ENCODE measurements at regions not wholly inside any gene's neighbourhood (a gene's known extent, or its start where the extent isn't known, plus 50 kb on each side); places are given as distances from the start of the nearest gene placed in this dataset.

DNA sequence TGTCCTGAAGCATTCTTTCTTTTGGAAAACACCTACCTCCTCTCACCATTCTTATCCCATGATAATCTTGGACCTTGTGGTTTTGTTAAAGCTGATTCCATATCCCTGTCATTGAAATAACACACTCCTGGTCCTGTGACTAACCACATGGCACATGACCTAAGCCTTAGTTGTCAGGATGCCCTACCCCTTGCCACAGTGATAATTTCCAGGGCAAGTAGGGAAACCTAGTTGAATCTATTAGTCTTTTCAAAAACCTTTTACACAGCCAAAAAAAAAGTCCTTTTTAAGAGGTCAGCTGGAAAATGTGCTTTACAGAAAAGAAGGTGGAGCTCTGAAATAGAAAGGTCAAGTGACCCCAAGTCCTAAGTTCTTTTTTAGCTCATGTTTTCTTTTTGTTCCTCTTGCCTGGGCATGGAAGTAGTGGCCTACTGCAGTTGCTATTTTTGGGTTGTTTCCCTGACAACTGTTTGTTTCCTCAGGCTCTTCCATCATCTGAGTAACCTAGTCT, 608.4 kb downstream of the LRFN5 start:
- Mint-ChIP-seq H3K4me1 (ENCODE audit: low read depth, unreplicated experiment) (peaks cover 2% of the 10 kb centered on the region), H3K36me3 (ENCODE audit: unreplicated experiment) (no peaks in the 10 kb centered on the region), H3K27ac (ENCODE audit: unreplicated experiment) (no peak overlapping the region), H3K27me3 (ENCODE audit: unreplicated experiment) (no peaks in the 10 kb centered on the region), H3K4me3 (ENCODE audit: unreplicated experiment) (no peak overlapping the region), H3K9me3 (ENCODE audit: unreplicated experiment) (no peaks in the 10 kb centered on the region)
- TF ChIP-seq, protein P1, sequence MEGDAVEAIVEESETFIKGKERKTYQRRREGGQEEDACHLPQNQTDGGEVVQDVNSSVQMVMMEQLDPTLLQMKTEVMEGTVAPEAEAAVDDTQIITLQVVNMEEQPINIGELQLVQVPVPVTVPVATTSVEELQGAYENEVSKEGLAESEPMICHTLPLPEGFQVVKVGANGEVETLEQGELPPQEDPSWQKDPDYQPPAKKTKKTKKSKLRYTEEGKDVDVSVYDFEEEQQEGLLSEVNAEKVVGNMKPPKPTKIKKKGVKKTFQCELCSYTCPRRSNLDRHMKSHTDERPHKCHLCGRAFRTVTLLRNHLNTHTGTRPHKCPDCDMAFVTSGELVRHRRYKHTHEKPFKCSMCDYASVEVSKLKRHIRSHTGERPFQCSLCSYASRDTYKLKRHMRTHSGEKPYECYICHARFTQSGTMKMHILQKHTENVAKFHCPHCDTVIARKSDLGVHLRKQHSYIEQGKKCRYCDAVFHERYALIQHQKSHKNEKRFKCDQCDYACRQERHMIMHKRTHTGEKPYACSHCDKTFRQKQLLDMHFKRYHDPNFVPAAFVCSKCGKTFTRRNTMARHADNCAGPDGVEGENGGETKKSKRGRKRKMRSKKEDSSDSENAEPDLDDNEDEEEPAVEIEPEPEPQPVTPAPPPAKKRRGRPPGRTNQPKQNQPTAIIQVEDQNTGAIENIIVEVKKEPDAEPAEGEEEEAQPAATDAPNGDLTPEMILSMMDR (IDR thresholded peaks at IDR 0.05; ENCODE audit: partially characterized antibody, unreplicated experiment), result no peak
- DNase-seq, result no peak

DNA sequence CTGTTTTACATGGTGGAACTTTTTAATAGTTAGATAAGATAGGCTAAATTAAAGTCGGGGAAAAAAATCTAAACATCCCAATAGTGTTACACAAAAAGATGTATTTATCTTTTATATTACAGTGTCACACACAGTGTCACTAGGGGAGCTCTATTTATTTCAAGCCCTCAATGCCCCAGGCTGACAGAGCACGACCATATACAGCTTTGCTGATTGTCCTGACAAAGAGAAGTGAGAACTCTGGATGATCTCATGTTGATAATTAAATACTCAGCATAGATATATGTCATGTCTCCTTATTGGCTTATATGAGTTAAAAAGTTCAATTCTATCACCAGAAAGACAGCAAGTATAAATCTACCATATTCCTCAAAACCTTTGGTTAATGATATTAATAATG, 594.3 kb downstream of the LRFN5 start:
- TF ChIP-seq, protein P1 (IDR thresholded peaks at IDR 0.05; ENCODE audit: partially characterized antibody, unreplicated experiment), result no peak
- no peaks in the 10 kb centered on the region for H3K36me3 Mint-ChIP-seq (ENCODE audit: unreplicated experiment)
- H3K4me3 Mint-ChIP-seq (ENCODE audit: unreplicated experiment), result no peak overlapping the region
- no peak overlapping the region for H3K27ac Mint-ChIP-seq (ENCODE audit: unreplicated experiment)
- DNase-seq, result no peak
- H3K9me3 Mint-ChIP-seq (ENCODE audit: unreplicated experiment), result no peaks in the 10 kb centered on the region
- H3K4me1 Mint-ChIP-seq (ENCODE audit: low read depth, unreplicated experiment), result peaks cover 13% of the 10 kb centered on the region
- H3K27me3 Mint-ChIP-seq (ENCODE audit: unreplicated experiment), result peaks cover 3% of the 10 kb centered on the region

DNA sequence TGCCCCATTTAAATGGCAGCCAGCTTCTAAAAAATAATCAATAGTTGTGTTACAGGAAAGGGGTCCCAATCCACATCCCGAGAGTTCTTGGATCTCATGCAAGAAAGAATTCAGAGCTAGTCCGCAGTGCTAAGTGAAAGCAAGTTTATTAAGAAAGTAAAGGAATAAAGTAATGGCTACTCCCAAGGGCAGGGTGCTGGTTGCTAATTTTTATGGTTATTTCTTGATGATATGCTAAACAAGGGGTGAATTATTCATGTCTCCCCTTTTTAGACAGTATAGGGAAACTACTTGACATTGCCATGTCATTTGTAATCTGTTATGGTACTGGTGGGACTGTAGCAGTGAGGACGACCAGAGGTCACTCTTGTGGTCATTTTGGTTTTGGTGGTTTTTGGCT, 591.3 kb downstream of the LRFN5 start:
- no peaks in the 10 kb centered on the region for H3K27me3 Mint-ChIP-seq (ENCODE audit: unreplicated experiment)
- TF ChIP-seq, protein P1 (IDR thresholded peaks at IDR 0.05; ENCODE audit: partially characterized antibody, unreplicated experiment), result no peak

DNA sequence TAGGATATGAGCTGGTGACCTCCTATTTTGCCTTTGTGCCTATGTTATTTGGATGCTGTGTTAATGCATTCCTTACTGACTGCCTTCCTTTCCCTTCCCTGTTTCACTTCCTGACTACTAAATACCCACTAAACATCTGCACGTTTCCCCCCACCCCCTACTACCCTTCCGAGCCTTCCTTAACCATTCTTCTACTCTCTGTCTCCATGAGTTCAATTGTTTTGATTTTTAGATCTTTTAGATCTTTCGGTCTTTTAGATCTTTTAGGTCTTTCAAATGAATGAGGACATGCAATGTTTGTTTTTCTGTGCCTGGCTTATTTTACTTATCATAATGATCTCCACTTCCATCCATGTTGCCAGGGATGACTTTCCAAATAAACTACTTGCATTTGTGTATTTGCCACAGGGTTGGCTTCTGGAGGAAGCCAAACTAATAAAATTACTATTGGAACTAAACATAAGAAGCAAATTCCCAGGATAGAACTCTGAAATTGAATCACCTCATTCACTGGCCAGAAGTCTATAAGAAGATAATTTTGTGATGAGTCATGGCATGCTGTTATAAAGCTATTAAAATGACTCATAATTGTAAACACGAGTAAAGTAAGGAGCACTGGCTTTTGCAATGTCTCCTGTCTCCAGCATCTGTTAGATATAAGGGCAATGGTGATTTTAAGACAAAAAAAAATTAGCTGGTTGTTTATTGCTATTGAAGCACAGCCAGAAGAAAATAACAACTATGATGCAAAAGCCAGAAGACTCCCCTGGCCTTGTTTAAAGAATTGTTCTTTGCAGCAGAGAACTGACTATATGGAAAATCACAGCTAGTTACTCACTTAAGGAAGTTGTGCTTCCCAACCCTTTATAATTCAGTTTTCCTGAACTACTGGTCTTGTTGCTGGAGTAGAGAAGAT, 586.3 kb downstream of the LRFN5 start:
- Mint-ChIP-seq H3K27me3 (ENCODE audit: unreplicated experiment) (no peaks in the 10 kb centered on the region), H3K4me3 (ENCODE audit: unreplicated experiment) (no peak overlapping the region), H3K9me3 (ENCODE audit: unreplicated experiment) (no peaks in the 10 kb centered on the region), H3K36me3 (ENCODE audit: unreplicated experiment) (no peaks in the 10 kb centered on the region), H3K4me1 (ENCODE audit: low read depth, unreplicated experiment) (peaks cover 3% of the 10 kb centered on the region), H3K27ac (ENCODE audit: unreplicated experiment) (no peak overlapping the region)
- TF ChIP-seq, protein P1 (IDR thresholded peaks at IDR 0.05; ENCODE audit: partially characterized antibody, unreplicated experiment), result no peak
- no peak for DNase-seq

More for the DNA sequence above, 591.3 kb downstream of the LRFN5 start:
- Mint-ChIP-seq H3K9me3 (ENCODE audit: unreplicated experiment) (no peaks in the 10 kb centered on the region), H3K27ac (ENCODE audit: unreplicated experiment) (no peak overlapping the region), H3K4me1 (ENCODE audit: low read depth, unreplicated experiment) (peaks cover 13% of the 10 kb centered on the region), H3K36me3 (ENCODE audit: unreplicated experiment) (no peaks in the 10 kb centered on the region), H3K4me3 (ENCODE audit: unreplicated experiment) (no peak overlapping the region)
- no peak for DNase-seq

DNA sequence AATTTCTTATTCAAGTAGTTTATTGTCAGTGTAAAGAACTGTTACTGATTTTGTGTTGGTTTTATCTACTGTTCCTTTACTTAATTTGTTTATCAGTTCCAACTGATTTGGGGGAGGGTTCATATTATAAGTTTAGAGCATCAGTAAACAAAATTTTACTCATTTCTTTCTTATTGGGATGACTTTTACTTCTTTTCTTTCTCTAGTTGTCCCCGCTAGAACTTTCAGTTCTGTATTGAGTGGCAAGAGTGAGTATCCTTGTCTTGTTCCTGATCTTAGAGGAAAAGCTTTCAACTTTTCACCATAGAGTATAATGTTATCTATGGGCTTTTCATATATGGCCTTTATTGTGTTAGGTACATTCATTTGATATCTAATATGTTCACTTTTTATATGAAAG, 584.1 kb downstream of the LRFN5 start:
- no peak overlapping the region for H3K27ac Mint-ChIP-seq (ENCODE audit: unreplicated experiment)
- TF ChIP-seq, protein P1 (IDR thresholded peaks at IDR 0.05; ENCODE audit: partially characterized antibody, unreplicated experiment), result no peak
- H3K27me3 Mint-ChIP-seq (ENCODE audit: unreplicated experiment), result no peaks in the 10 kb centered on the region
- H3K36me3 Mint-ChIP-seq (ENCODE audit: unreplicated experiment), result no peaks in the 10 kb centered on the region
- no peak for DNase-seq
- H3K4me3 Mint-ChIP-seq (ENCODE audit: unreplicated experiment), result no peak overlapping the region
- H3K4me1 Mint-ChIP-seq (ENCODE audit: low read depth, unreplicated experiment), result peaks cover 6% of the 10 kb centered on the region
- no peaks in the 10 kb centered on the region for H3K9me3 Mint-ChIP-seq (ENCODE audit: unreplicated experiment)
